ENCODE measurements at regions not wholly inside any gene's neighbourhood (a gene's known extent, or its start where the extent isn't known, plus 50 kb on each side); places are given as distances from the start of the nearest gene placed in this dataset.

- Histone ChIP-seq H3K4me2 (ENCODE audit: insufficient read depth, low read length) (no peak overlapping the region), H2AFZ (ENCODE audit: low read length) (no peak overlapping the region), H3K4me1 (ENCODE audit: insufficient read depth, low read length) (no peaks in the 10 kb centered on the region), H4K20me1 (ENCODE audit: insufficient read depth, low read length) (no peaks in the 10 kb centered on the region), H3K27ac (ENCODE audit: low read depth, low read length) (no peak overlapping the region), H3K4me3 (ENCODE audit: insufficient read depth, low read length) (no peak overlapping the region), H3K9me3 (ENCODE audit: low read depth, low read length) (no peaks in the 10 kb centered on the region), H3K36me3 (ENCODE audit: insufficient read depth, low read length) (no peaks in the 10 kb centered on the region), H3K27me3 (ENCODE audit: insufficient read depth, low read length) (peaks cover 12% of the 10 kb centered on the region), H3K79me2 (ENCODE audit: insufficient read depth, low read length) (no peaks in the 10 kb centered on the region)
- TF ChIP-seq CTCF (IDR thresholded peaks at IDR 0.05; ENCODE audit: extremely low read depth, low read depth, low read length), result no peak
- no peak for DNase-seq (ENCODE audit: insufficient read length, low spot score, missing footprints)
Measured at GRCh38 chr22:22744412-22745224, 100.2 kb downstream of the GGTLC2 start.

GRCh38 chr22:22745225-22746060 lies 101.0 kb downstream of the GGTLC2 start:
- Histone ChIP-seq H3K27me3 (ENCODE audit: insufficient read depth, low read length) (peaks cover 11% of the 10 kb centered on the region), H3K79me2 (ENCODE audit: insufficient read depth, low read length) (no peaks in the 10 kb centered on the region), H3K36me3 (ENCODE audit: insufficient read depth, low read length) (no peaks in the 10 kb centered on the region), H2AFZ (ENCODE audit: low read length) (no peak overlapping the region), H3K27ac (ENCODE audit: low read depth, low read length) (no peak overlapping the region), H3K4me2 (ENCODE audit: insufficient read depth, low read length) (no peak overlapping the region), H3K4me1 (ENCODE audit: insufficient read depth, low read length) (no peaks in the 10 kb centered on the region), H3K9me3 (ENCODE audit: low read depth, low read length) (no peaks in the 10 kb centered on the region), H3K4me3 (ENCODE audit: insufficient read depth, low read length) (no peak overlapping the region), H4K20me1 (ENCODE audit: insufficient read depth, low read length) (no peaks in the 10 kb centered on the region)
- TF ChIP-seq CTCF (IDR thresholded peaks at IDR 0.05; ENCODE audit: extremely low read depth, low read depth, low read length), result peak; percentile 71
- no peak for DNase-seq (ENCODE audit: insufficient read length, low spot score, missing footprints)

DNA sequence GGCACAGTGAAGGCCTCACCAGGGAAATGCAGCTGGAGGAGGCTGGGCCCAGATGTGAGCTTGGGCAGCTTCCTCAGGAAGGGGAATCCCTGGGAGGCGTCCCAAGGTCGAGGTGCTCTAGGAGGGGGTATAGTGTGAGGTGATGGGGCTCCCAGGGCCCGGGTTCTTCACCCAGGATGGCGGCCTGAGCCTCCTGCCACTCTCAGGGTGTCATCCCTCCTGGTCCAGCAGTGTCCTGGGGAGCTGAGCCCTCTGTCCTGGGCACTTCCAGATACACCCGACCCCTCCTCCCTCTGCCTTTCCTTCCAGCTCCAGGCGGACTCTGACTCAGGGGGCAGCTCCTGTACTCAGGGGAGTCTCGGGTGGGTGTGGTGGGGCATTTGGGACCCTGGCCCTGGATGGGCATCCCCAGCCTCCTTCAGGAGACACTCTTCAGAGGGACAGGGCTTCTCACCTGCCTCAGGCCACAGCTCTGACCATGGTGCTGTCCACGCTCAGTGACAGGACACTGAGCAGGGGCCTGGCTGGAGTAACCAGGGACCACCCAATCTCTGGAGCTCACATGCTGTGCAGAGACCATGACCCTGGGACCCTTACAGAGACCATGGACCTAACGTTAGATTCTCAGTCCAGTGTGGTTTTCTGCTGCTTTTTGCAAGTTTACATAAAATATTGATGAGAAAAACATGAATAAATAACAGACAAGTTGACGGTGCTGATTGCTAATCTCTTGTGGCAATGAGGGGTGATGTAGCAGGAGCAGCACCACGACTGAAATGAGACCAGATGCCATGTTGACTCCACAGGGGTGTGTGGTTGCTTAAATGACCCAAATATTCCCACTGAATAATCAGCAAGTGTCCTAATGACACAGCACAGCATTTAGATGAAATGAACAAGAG lies 101.9 kb downstream of the GGTLC2 start:
- DNase-seq (ENCODE audit: insufficient read length, low spot score, missing footprints), result no peak
- H3K79me2 ChIP-seq (ENCODE audit: insufficient read depth, low read length), result no peaks in the 10 kb centered on the region
- TF ChIP-seq CTCF (IDR thresholded peaks at IDR 0.05; ENCODE audit: extremely low read depth, low read depth, low read length), result no peak
- H3K9me3 ChIP-seq (ENCODE audit: low read depth, low read length), result no peaks in the 10 kb centered on the region
- H2AFZ ChIP-seq (ENCODE audit: low read length), result no peak overlapping the region
- no peak overlapping the region for H3K27ac ChIP-seq (ENCODE audit: low read depth, low read length)
- H3K27me3 ChIP-seq (ENCODE audit: insufficient read depth, low read length), result peaks cover 11% of the 10 kb centered on the region
- no peak overlapping the region for H3K4me2 ChIP-seq (ENCODE audit: insufficient read depth, low read length)
- H4K20me1 ChIP-seq (ENCODE audit: insufficient read depth, low read length), result no peaks in the 10 kb centered on the region
- H3K4me1 ChIP-seq (ENCODE audit: insufficient read depth, low read length), result no peaks in the 10 kb centered on the region
- no peak overlapping the region for H3K4me3 ChIP-seq (ENCODE audit: insufficient read depth, low read length)
- no peaks in the 10 kb centered on the region for H3K36me3 ChIP-seq (ENCODE audit: insufficient read depth, low read length)
